ENCODE measurements at regions not wholly inside any gene's neighbourhood (a gene's known extent, or its start where the extent isn't known, plus 50 kb on each side); places are given as distances from the start of the nearest gene placed in this dataset.

GRCh38 chr2:67755156-67755882 is 307.5 kb downstream of the C1D start:
- ATAC-seq = no peak
- H3K4me1 Mint-ChIP-seq = no peaks in the 10 kb centered on the region; the same call in 2 of the 3 replicates
- H3K36me3 Mint-ChIP-seq (ENCODE audit: low read depth) = no peaks in the 10 kb centered on the region
- Histone ChIP-seq H3K4me1 (ENCODE audit: insufficient read depth) (no peaks in the 10 kb centered on the region), H3K4me3 (no peak overlapping the region), H2AFZ (no peak overlapping the region), H3F3A (replicated peaks; ENCODE audit: low read depth) (no peaks in the 10 kb centered on the region), H3K27ac (ENCODE audit: low read depth) (no peak overlapping the region), H3K4me2 (no peak overlapping the region), H4K20me1 (replicated peaks; ENCODE audit: insufficient read depth) (no peaks in the 10 kb centered on the region), H3K27me3 (ENCODE audit: insufficient read depth) (no peaks in the 10 kb centered on the region), H3K36me3 (ENCODE audit: insufficient read depth) (no peaks in the 10 kb centered on the region), H3K9me2 (ENCODE audit: insufficient read depth) (peaks cover 10% of the 10 kb centered on the region; the same call in 1 of the 2 replicates), H3K79me2 (replicated peaks; ENCODE audit: insufficient read depth) (no peaks in the 10 kb centered on the region)
- H3K4me3 Mint-ChIP-seq = no peak overlapping the region
- H3K27me3 Mint-ChIP-seq (ENCODE audit: insufficient read depth, low read depth, poor library complexity) = no peaks in the 10 kb centered on the region
- no peak for DNase-seq (ENCODE audit: low spot score)
- no peak overlapping the region; the same call in 1 of the 2 replicates for H3K27ac Mint-ChIP-seq
- H3K9me3 Mint-ChIP-seq = no peaks in the 10 kb centered on the region
- TF ChIP-seq NANOG (IDR thresholded peaks at IDR 0.05; ENCODE audit: borderline replicate concordance) (no peak), ZNF331 (CRISPR knock-in tag; IDR thresholded peaks at IDR 0.05; ENCODE audit: low read depth) (no peak), EZH2 (IDR thresholded peaks at IDR 0.05; ENCODE audit: low read depth, unreplicated experiment) (no peak), ETS1 (IDR thresholded peaks at IDR 0.05) (no peak), EZH2phosphoT487 (IDR thresholded peaks at IDR 0.05; ENCODE audit: unreplicated experiment) (no peak), CREB1 (CRISPR knock-in tag; IDR thresholded peaks at IDR 0.05; ENCODE audit: low read depth) (no peak), REST (IDR thresholded peaks at IDR 0.05; ENCODE audit: unreplicated experiment) (no peak), POLR2AphosphoS5 (IDR thresholded peaks at IDR 0.05; ENCODE audit: low read depth) (no peak), ZNF114 (CRISPR knock-in tag; IDR thresholded peaks at IDR 0.05) (no peak), ZNF462 (CRISPR knock-in tag; IDR thresholded peaks at IDR 0.05) (no peak), CTCF (conservative IDR thresholded peaks at IDR 0.05; ENCODE audit: low read depth in 2 of 2) (no peak), STAT1 (IDR thresholded peaks at IDR 0.05; ENCODE audit: unreplicated experiment) (no peak), JUNB (IDR thresholded peaks at IDR 0.05; ENCODE audit: unreplicated experiment) (no peak)
